ENCODE measurements at regions not wholly inside any gene's neighbourhood (a gene's known extent, or its start where the extent isn't known, plus 50 kb on each side); places are given as distances from the start of the nearest gene placed in this dataset.
A peak's percentile ranks its signal among the peaks of the same experiment; 100 is the strongest.

- DNase-seq (ENCODE audit: low read depth): peak; percentile 78
Observed at GRCh38 chr10:4498711-4499251, 327.2 kb upstream of the AKR1E2 start.

- no peak for DNase-seq (ENCODE audit: low read depth)
Observed at GRCh38 chr10:4494551-4494950, 331.5 kb upstream of the AKR1E2 start.

- no peak for DNase-seq (ENCODE audit: low read depth)
Observed at GRCh38 chr10:4492202-4492601, 333.8 kb upstream of the AKR1E2 start.

GRCh38 chr10:4488904-4489303 lies 337.1 kb upstream of the AKR1E2 start:
- peak; percentile 12 for DNase-seq (ENCODE audit: low read depth)

GRCh38 chr10:4485636-4486035 lies 340.4 kb upstream of the AKR1E2 start:
- DNase-seq (ENCODE audit: low read depth): no peak

- no peak for DNase-seq (ENCODE audit: low read depth)
Observed at GRCh38 chr10:4483811-4484210, 342.2 kb upstream of the AKR1E2 start.

GRCh38 chr10:4482659-4483058 lies 343.3 kb upstream of the AKR1E2 start:
- DNase-seq (ENCODE audit: low read depth): no peak

GRCh38 chr10:4481192-4481591 lies 344.8 kb upstream of the AKR1E2 start:
- DNase-seq (ENCODE audit: low read depth): no peak

GRCh38 chr10:4479342-4479741 lies 346.7 kb upstream of the AKR1E2 start:
- no peak for DNase-seq (ENCODE audit: low read depth)

GRCh38 chr10:4477664-4478063 lies 348.3 kb upstream of the AKR1E2 start:
- no peak for DNase-seq (ENCODE audit: low read depth)

- no peak for DNase-seq (ENCODE audit: low read depth)
Observed at GRCh38 chr10:4475827-4476490, 350.0 kb upstream of the AKR1E2 start.

GRCh38 chr10:4474829-4475228 lies 351.2 kb upstream of the AKR1E2 start:
- no peak for DNase-seq (ENCODE audit: low read depth)

- no peak for DNase-seq (ENCODE audit: low read depth)
Observed at GRCh38 chr10:4473977-4474376, 352.0 kb upstream of the AKR1E2 start.

- no peak for DNase-seq (ENCODE audit: low read depth)
Observed at GRCh38 chr10:4472190-4472904, 353.7 kb upstream of the AKR1E2 start.

GRCh38 chr10:4470231-4470835 lies 355.7 kb upstream of the AKR1E2 start:
- no peak for DNase-seq (ENCODE audit: low read depth)

- DNase-seq (ENCODE audit: low read depth): no peak
Observed at GRCh38 chr10:4467481-4467880, 358.5 kb upstream of the AKR1E2 start.

GRCh38 chr10:4460267-4460666 lies 365.7 kb upstream of the AKR1E2 start:
- no peak for DNase-seq (ENCODE audit: low read depth)

- peak; percentile 4 for DNase-seq (ENCODE audit: low read depth)
Observed at GRCh38 chr10:4459531-4459930, 366.5 kb upstream of the AKR1E2 start.

GRCh38 chr10:4457597-4457996 lies 368.4 kb upstream of the AKR1E2 start:
- DNase-seq (ENCODE audit: low read depth): no peak

GRCh38 chr10:4456776-4457175 lies 369.2 kb upstream of the AKR1E2 start:
- no peak for DNase-seq (ENCODE audit: low read depth)

GRCh38 chr10:4456279-4456678 lies 369.7 kb upstream of the AKR1E2 start:
- DNase-seq (ENCODE audit: low read depth): no peak

GRCh38 chr10:4453950-4454349 lies 372.1 kb upstream of the AKR1E2 start:
- no peak for DNase-seq (ENCODE audit: low read depth)

Measured in myocyte (in vitro differentiated cells).